ENCODE measurements at regions not wholly inside any gene's neighbourhood (a gene's known extent, or its start where the extent isn't known, plus 50 kb on each side); places are given as distances from the start of the nearest gene placed in this dataset.

DNA sequence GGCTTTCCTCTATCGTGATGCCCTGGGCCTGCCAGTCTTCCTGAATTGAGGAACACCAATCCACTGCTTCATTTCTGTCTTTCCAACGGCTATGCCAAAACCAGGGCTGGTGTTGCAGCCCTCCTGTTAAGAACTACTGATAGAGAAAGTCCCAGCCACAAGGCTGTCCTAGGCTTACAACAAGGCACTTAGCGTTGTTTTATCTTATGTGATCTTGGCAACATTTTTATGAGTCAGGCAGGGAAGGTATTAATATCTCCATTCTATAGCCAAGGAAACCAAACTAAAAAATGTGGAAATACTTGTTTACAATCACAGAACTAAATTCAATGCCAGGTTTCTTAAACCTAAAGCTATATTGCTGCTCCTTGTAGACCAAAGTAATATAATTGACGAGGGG, 89.9 kb upstream of the AMOTL1 start:
- BruUV-seq (replicated peaks): no TSS peak
- CTCF ChIA-PET: no interaction called here
- POLR2A ChIA-PET: no interaction called here

DNA sequence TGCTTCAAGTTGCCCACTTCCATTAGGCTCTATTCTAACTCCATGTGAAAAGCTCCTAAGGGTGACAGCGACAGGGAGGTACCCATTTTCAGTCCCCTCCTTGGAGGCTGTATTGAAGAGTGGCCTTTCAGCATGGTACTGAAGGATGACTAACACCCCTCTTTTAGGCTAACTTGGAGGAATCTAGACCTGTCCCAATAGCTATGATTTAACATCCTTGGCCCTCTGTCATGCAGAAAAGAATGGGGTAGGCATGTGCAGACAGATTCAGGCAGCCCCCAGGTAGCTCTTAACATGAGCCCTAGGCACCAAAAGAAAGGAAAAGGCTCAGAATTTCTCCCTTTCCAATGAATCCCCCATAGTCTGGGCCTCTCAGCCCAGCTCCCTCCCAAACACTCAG, 89.3 kb upstream of the AMOTL1 start:
- 0% methylated on average over 1 of the region's 1 CpG for WGBS (ENCODE audit: insufficient coverage, insufficient replicate concordance, low lambda C conversion rate, missing lambda C conversion rate)
- Histone ChIP-seq H3K27ac (ENCODE audit: control insufficient read depth, insufficient read depth) (no peak overlapping the region), H3K9ac (ENCODE audit: control insufficient read depth, insufficient read depth, low read length) (no peak overlapping the region), H2AFZ (ENCODE audit: control insufficient read depth, low read depth, low read length) (no peak overlapping the region), H3K4me2 (ENCODE audit: control insufficient read depth, insufficient read depth) (no peak overlapping the region), H3K9me3 (replicated peaks; ENCODE audit: control insufficient read depth, insufficient read depth, low read length) (no peaks in the 10 kb centered on the region), H3K27me3 (replicated peaks in 1 of 2; ENCODE audit: control insufficient read depth in 2 of 2, insufficient read depth in 2 of 2, low read length in 1 of 2) (no peaks in the 10 kb centered on the region; a peak in 2 of 4 replicates), H3K4me1 (ENCODE audit: control insufficient read depth, insufficient read depth, low read length) (no peaks in the 10 kb centered on the region), H3K79me2 (ENCODE audit: control insufficient read depth, insufficient read depth, low read length) (no peaks in the 10 kb centered on the region), H3K4me3 (no peak overlapping the region), H4K20me1 (ENCODE audit: control insufficient read depth, insufficient read depth) (no peaks in the 10 kb centered on the region), H3K36me3 (ENCODE audit: control insufficient read depth in 2 of 2, insufficient read depth in 2 of 2, low read length in 1 of 2) (no peaks in the 10 kb centered on the region)
- in situ Hi-C loops (cut with MboI): no loop called here
- FAIRE-seq (no peak), ATAC-seq (no peak), DNase-seq (ENCODE audit: low read depth, low spot score) (no peak)
- no TSS peak for BruUV-seq (replicated peaks)
- RAD21 ChIA-PET (ENCODE audit: unreplicated experiment): no interaction called here
- SMC1A ChIA-PET (ENCODE audit: uncharacterized antibody, unreplicated experiment): no interaction called here
- CTCF ChIA-PET: interaction anchor here (0.9 kb wide), 1 partner anchor 353 kb away, joined by 3 read pairs; no protein-coding TSS in a partner anchor
- POLR2A ChIA-PET: no interaction called here
- intact Hi-C loops (cut with micrococcal nuclease; ENCODE audit: unreplicated experiment): no loop called here
- TF ChIP-seq SIX5 (IDR thresholded peaks at IDR 0.05; ENCODE audit: low read depth, low read length, severe bottlenecking) (no peak), MEF2A (IDR thresholded peaks at IDR 0.05; ENCODE audit: insufficient read depth, low read depth, low read length) (no peak), HDGF (IDR thresholded peaks at IDR 0.05) (no peak), SP1 (IDR thresholded peaks at IDR 0.05; ENCODE audit: low read depth, low read length) (no peak), MXI1 (IDR thresholded peaks at IDR 0.05; ENCODE audit: low read depth, low read length) (no peak), ASH2L (IDR thresholded peaks at IDR 0.05; ENCODE audit: borderline replicate concordance, low read depth) (no peak), CHD4 (IDR thresholded peaks at IDR 0.05) (no peak), IKZF1 (conservative IDR thresholded peaks at IDR 0.05) (no peak), NFYB (IDR thresholded peaks at IDR 0.05; ENCODE audit: insufficient read depth, low read depth, low read length) (no peak), SMARCA5 (IDR thresholded peaks at IDR 0.05) (no peak), ZSCAN29 (IDR thresholded peaks at IDR 0.05) (no peak)
- TF ChIP-seq, protein P1, sequence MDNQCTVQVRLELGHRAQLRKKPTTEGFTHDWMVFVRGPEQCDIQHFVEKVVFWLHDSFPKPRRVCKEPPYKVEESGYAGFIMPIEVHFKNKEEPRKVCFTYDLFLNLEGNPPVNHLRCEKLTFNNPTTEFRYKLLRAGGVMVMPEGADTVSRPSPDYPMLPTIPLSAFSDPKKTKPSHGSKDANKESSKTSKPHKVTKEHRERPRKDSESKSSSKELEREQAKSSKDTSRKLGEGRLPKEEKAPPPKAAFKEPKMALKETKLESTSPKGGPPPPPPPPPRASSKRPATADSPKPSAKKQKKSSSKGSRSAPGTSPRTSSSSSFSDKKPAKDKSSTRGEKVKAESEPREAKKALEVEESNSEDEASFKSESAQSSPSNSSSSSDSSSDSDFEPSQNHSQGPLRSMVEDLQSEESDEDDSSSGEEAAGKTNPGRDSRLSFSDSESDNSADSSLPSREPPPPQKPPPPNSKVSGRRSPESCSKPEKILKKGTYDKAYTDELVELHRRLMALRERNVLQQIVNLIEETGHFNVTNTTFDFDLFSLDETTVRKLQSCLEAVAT (IDR thresholded peaks at IDR 0.05): no peak
- TF ChIP-seq, protein P2, sequence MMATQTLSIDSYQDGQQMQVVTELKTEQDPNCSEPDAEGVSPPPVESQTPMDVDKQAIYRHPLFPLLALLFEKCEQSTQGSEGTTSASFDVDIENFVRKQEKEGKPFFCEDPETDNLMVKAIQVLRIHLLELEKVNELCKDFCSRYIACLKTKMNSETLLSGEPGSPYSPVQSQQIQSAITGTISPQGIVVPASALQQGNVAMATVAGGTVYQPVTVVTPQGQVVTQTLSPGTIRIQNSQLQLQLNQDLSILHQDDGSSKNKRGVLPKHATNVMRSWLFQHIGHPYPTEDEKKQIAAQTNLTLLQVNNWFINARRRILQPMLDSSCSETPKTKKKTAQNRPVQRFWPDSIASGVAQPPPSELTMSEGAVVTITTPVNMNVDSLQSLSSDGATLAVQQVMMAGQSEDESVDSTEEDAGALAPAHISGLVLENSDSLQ (IDR thresholded peaks at IDR 0.05): no peak

More for the DNA sequence above, 89.9 kb upstream of the AMOTL1 start:
- H3K4me1 ChIP-seq (ENCODE audit: control insufficient read depth, insufficient read depth, low read length): no peaks in the 10 kb centered on the region
- H3K27me3 ChIP-seq (replicated peaks in 1 of 2; ENCODE audit: control insufficient read depth in 2 of 2, insufficient read depth in 2 of 2, low read length in 1 of 2): no peaks in the 10 kb centered on the region; a peak in 2 of 4 replicates
- SMC1A ChIA-PET (ENCODE audit: uncharacterized antibody, unreplicated experiment): no interaction called here
- no peaks in the 10 kb centered on the region for H3K36me3 ChIP-seq (ENCODE audit: control insufficient read depth in 2 of 2, insufficient read depth in 2 of 2, low read length in 1 of 2)
- RAD21 ChIA-PET (ENCODE audit: unreplicated experiment): no interaction called here
- TF ChIP-seq EGR1 (IDR thresholded peaks at IDR 0.05; ENCODE audit: borderline replicate concordance in 1 of 2, low read depth in 2 of 2, low read length in 2 of 2): no peak
- TF ChIP-seq, protein P3, sequence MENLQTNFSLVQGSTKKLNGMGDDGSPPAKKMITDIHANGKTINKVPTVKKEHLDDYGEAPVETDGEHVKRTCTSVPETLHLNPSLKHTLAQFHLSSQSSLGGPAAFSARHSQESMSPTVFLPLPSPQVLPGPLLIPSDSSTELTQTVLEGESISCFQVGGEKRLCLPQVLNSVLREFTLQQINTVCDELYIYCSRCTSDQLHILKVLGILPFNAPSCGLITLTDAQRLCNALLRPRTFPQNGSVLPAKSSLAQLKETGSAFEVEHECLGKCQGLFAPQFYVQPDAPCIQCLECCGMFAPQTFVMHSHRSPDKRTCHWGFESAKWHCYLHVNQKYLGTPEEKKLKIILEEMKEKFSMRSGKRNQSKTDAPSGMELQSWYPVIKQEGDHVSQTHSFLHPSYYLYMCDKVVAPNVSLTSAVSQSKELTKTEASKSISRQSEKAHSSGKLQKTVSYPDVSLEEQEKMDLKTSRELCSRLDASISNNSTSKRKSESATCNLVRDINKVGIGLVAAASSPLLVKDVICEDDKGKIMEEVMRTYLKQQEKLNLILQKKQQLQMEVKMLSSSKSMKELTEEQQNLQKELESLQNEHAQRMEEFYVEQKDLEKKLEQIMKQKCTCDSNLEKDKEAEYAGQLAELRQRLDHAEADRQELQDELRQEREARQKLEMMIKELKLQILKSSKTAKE (IDR thresholded peaks at IDR 0.05; ENCODE audit: low read depth, poor library complexity, severe bottlenecking): no peak
- TF ChIP-seq RCOR1 (conservative IDR thresholded peaks at IDR 0.05; ENCODE audit: low read depth, low read length): no peak
- TF ChIP-seq STAT1 (conservative IDR thresholded peaks at IDR 0.05): no peak
- no peak overlapping the region for H3K9ac ChIP-seq (ENCODE audit: control insufficient read depth, insufficient read depth, low read length)
- no peak overlapping the region for H3K27ac ChIP-seq (ENCODE audit: control insufficient read depth, insufficient read depth)
- in situ Hi-C loops (cut with MboI): no loop called here
- H2AFZ ChIP-seq (ENCODE audit: control insufficient read depth, low read depth, low read length): no peak overlapping the region
- intact Hi-C loops (cut with micrococcal nuclease; ENCODE audit: unreplicated experiment): no loop called here
- ATAC-seq (no peak), DNase-seq (ENCODE audit: low read depth, low spot score) (no peak), FAIRE-seq (no peak)
- H3K4me2 ChIP-seq (ENCODE audit: control insufficient read depth, insufficient read depth): no peak overlapping the region
- no peak overlapping the region for H3K4me3 ChIP-seq
- no peaks in the 10 kb centered on the region for H4K20me1 ChIP-seq (ENCODE audit: control insufficient read depth, insufficient read depth)
- 31% methylated on average over 4 of the region's 4 CpGs for WGBS (ENCODE audit: insufficient coverage, insufficient replicate concordance, low lambda C conversion rate, missing lambda C conversion rate)
- H3K79me2 ChIP-seq (ENCODE audit: control insufficient read depth, insufficient read depth, low read length): no peaks in the 10 kb centered on the region
- no peaks in the 10 kb centered on the region for H3K9me3 ChIP-seq (replicated peaks; ENCODE audit: control insufficient read depth, insufficient read depth, low read length)

Data from GM12878 (cell line).